Fibroblast of gingiva (primary cell): ENCODE measurements at regions not wholly inside any gene's neighbourhood (a gene's known extent, or its start where the extent isn't known, plus 50 kb on each side); places are given as distances from the start of the nearest gene placed in this dataset.

Source experiments
- DNase-seq: peaks from one replicate; pipeline ENCODE4 v3.0.0-alpha.2; 2011; ENCODE audit warnings: low read depth

DNA sequence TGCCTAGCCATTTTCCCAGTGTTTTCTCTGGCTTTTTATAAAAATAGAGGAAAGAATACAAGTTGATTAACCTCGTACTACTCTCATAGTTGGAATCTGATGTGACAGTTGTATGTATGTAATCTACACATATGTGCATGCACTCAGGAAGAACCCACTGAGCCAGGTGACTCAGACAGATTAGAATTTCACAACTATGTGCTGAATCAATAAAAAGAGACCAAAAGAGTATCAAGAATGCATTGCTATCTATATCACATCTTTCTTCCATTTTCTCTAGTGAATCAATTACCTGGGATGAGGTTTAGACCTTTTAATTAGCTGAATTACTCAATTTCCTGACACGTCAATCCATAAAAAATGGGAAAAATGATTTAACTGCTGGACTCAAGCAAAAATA, 319.3 kb upstream of the ATP10A start:
- DNase-seq = no peak

DNA sequence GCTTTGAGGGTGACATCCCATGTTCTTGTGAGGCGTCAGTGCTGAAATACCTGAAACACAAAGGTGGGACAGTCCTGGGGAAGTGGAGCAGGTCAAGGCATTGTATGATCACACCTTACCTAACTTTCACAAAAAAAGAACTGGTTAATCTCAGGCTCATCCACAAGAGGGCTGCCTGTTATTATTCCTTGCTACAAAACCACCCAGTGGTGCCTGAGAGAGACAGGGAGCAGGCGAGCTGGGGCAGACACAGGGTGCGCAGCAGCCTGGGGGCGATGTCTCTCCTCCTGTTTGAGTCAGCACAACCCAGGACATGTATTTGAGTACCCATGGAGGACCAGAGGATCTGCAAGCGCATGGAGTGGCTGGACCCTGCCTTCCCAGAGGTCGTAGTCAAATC, 316.8 kb upstream of the ATP10A start:
- DNase-seq = no peak

DNA sequence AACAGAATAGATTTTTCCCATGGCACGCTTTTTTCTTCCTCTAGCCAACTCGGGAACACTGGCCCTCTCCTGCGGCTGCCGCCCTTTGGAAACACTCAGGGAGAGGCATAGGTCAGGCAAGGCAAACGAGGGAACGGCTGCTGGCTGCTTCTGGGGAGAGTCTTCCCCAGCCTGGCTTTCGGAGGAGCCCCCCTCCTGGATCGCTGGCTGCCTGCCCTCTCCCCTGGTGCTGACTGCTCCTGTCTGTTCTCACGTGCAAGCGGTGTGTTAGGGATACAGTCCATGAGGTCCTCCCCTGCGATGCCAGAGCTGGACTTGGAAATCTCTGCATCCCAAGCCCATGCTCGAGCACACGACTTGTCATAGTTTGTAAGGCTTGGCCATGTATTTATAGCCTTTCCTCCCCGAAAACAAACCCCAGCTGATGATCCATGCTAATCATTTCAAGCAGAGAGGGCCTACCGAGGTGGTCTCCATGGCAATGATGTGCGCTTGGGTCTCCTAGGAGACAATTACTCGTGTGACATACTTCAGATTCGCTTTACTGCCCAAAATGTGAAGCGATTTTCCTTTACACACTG, 315.6 kb upstream of the ATP10A start:
- DNase-seq = no peak

DNA sequence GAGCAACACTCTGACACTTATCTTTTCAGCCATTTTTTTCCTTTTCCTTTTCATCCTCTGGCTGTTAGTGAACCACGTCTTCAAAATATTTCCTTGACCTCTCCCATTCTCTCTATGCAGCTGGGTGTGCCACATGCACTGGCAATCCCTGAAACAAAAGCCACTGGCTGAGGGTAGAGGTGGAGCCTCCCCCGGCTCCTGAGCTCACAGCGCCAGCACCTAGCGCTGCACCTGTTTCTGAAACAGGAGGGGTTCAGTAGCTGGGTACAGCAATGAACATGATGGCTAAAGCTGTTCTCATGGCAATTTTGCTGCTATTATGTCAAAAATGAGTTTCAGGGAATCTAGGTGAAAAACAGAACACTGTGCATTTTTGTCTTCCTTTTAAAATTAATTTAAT, 314.7 kb upstream of the ATP10A start:
- no peak for DNase-seq

DNA sequence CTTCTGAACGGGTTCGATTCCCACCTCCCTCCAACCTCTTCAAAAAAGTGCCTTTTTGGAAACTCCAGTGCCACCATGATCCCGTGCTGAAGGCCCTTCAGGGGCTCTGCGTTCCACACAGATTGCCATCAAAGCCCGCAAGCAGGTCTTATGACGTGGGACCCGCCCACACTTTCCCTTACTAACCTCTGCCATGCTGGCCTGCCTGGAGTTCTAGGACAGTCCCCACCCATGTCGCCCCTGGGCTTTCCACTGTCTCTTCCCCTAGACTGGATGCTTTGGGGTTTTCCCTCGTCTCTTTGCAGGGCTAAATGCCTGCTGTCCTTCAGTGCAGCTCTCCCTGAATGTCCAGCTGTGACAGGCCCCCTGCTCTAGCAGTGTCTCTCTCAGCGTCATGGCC, 313.7 kb upstream of the ATP10A start:
- DNase-seq = no peak

DNA sequence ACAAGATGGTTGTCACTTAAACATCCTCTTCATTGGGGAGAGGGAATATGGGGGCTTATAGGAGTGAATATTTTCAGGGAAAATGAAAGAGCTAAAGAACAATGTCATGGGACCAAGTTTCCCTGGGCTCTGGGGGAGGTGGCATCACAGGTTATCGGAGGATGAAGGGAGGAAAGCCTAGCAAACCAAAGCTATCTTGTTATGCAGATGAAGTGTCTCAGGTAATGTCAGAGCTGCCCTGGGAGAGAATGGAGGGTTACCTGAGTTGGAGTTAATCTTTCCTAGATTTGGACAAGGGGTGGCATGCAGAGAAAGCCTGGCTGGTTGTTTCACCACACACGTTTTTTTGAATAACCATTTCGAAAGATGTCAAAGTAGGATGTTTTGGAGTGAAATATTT, 308.1 kb upstream of the ATP10A start:
- DNase-seq = no peak

GRCh38 chr15:26166429-26166828, 303.3 kb upstream of the ATP10A start:
- no peak for DNase-seq

DNA sequence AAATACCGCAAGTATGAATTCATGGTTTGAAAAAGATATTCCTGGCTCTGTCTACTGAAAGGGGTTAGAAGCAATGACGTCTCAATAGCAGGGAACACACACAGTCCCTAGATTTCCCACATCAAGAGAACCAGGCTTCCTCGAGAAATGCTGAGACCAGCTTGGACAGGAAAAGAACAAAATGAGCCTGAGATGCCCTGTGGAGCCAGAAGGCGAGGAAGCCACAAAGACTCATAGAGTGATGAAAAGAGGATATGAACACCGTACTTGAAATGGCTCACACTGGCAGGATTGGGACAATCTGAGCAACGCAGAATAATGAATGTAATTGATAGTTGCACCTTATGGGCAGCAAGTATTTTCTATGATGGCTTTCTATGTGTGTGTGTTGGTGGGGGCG, 302.4 kb upstream of the ATP10A start:
- no peak for DNase-seq

DNA sequence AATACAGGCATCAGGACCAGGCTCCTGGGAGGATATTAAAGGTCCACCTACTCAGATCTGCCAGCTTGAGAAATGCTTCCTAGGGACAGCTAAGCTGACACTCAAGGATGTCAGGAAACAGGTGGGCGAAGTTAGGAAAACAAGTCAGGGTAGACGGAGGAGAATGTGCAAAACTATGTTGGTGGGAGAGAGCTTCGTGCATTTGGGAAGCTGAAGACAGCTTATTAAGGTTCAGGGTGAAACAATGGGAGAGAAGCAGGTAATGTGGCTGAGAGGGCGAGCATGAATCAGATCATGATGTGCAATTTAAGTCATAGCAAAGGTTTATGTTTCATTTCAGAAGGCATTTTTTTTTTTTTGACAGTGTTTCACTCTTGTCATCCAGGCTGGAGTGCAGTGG, 297.2 kb upstream of the ATP10A start:
- no peak for DNase-seq

- DNase-seq = no peak
Measured at GRCh38 chr15:26158176-26158575, 295.0 kb upstream of the ATP10A start.

- DNase-seq = no peak
Measured at GRCh38 chr15:26157081-26157480, 294.0 kb upstream of the ATP10A start.

- no peak for DNase-seq
Measured at GRCh38 chr15:26156051-26156450, 292.9 kb upstream of the ATP10A start.

DNA sequence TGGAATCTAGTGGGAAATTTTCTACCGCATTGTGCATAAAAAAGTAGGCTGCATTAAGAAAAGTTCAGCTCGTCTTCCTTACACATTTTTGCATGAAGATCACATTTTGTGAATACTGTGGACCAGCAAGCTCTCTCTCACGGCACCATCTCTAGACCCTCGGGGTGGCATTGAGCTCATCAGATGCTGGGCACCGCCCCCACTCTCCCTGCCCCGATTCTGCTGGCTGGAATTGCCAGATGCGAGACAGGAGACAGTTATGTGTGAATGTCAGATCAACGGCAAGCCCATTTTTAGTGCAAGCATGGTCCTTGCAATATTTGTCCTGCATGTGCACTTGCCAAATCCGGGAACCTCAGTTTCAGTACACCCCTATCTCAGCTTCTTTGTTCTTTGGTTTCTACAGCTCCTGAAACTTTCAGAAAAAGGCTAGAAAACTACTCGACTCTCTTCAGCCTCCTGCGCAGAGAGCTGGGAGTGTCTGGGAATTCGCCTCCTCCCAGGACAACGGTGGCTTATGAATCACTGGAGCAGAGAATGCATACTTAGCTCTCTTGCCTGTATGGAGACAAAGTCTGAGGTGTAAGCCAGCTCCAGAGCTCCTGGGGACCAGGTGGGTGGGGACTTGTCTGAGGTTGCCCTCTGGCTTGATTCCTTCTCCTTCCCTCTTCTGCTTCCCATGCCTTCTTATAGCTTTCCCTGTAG, 285.2 kb upstream of the ATP10A start:
- DNase-seq = no peak

DNA sequence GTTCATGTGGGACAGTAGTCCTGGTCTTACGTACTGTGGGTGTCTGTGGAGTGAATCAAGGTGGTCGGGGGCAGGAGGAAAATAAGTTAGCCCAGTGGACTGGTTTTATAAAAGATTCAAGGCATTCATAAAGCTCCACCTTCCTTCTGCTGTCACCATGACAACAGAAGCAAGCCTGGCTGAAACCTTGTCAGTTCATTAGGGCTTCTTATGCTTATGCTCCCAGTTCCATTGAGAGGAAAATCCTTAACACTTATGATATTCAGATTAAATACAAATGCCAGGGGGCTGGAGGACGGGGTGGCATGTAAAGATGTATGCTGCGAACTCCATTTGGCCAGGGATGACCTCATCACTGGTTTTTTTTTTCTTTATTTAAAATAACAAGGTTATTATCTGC, 283.1 kb upstream of the ATP10A start:
- no peak for DNase-seq

GRCh38 chr15:26145796-26146195, 282.7 kb upstream of the ATP10A start:
- DNase-seq = no peak

DNA sequence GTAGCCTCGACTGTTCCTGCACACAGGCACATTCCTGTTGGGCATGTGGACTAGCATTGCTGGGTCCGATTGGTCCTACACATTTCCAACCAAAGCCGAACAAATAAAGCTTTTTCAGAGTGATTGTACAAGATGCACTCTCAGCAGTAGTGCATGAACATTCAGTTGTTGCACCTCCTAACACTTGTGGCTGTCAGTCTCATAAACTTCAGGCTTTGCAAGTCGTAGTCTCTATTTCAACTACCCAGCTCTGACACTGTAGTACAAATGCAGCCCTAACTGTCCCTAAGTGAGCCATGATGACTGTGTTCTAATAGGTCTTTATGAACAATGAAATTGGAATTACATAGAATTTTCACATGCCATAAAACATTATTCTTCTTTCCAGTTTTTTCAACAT, 281.7 kb upstream of the ATP10A start:
- DNase-seq = no peak

DNA sequence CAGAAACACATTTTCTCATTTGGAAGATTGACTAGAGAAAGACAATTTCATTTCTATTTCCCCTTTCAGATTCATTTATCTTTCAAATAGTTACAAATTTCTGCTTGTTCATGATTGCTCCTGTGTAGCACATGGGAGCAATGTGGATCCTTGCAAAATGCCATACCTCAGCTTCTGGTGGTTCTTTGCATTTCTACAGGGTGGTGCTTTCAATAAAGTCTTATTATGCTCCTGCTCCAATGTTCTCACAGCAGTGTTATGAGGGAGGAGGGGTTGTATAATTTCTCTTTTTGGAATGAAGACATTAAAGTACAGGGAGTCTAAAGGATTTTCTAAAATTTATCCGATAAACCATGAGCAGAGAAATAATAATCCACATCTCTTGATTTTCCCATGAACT, 280.1 kb upstream of the ATP10A start:
- DNase-seq = no peak

DNA sequence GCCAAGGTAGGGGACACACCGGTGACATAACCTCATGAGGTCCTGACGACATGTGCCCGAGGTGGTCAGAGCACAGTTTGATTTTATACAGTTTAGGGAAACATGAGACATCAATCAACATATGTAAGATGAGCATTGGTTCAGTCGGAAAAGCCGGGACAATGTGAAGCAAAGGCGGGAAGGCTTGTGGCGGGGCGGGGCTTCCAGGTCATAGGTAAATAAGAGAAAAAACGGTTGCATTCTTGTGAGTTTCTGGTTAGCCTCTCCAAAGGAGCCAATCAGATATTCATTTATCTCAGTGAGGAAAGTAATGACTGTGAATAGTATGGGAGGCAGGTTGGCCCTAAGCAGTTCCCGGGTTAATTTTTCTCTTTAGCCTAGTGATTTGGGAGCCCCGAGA, 271.7 kb upstream of the ATP10A start:
- no peak for DNase-seq

- DNase-seq = no peak
Measured at GRCh38 chr15:26134152-26134551, 271.0 kb upstream of the ATP10A start.

DNA sequence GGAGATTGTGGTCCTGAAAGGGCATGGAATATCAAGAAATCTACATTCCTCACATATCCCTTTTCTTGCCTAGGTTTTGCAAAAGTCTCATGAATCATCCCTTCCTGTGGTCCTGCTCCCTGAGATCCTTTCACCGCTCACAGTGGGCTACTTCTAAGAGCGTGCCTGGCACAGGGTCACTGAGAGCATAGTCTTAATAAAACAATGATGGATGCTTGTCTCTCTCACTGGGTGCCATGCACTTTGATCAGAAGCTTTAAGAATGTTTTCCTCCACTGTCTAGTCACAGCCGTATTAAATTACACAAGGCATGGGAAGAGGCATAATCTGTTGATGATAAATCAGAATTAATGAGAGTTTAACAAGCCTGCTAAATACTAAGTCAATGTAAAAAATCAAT, 269.7 kb upstream of the ATP10A start:
- DNase-seq = no peak

DNA sequence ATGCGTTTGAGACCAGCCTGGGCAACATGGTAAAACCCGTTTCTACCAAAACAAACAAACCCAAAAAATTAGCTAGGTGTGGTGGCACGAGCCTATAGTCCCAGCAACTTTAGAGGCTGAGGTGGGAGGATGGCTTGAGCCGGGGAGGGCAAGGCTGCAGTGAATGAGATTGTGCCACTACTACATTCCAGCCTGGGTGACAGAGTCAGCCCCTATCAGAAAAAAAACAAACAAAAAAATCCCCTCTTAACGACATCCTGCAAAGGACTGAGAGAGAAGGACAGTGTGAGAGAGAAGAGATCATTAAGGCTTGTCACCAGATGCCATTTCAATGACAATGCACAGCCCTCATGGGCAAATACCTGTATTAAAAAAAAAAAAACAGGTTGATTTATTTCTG, 266.7 kb upstream of the ATP10A start:
- DNase-seq = no peak

- no peak for DNase-seq
Measured at GRCh38 chr15:26128611-26129140, 265.5 kb upstream of the ATP10A start.

- DNase-seq = no peak
Measured at GRCh38 chr15:26126819-26127387, 263.8 kb upstream of the ATP10A start.

- DNase-seq = no peak
Measured at GRCh38 chr15:26126070-26126469, 262.9 kb upstream of the ATP10A start.
